ENCODE measurements at regions not wholly inside any gene's neighbourhood (a gene's known extent, or its start where the extent isn't known, plus 50 kb on each side); places are given as distances from the start of the nearest gene placed in this dataset.

DNA sequence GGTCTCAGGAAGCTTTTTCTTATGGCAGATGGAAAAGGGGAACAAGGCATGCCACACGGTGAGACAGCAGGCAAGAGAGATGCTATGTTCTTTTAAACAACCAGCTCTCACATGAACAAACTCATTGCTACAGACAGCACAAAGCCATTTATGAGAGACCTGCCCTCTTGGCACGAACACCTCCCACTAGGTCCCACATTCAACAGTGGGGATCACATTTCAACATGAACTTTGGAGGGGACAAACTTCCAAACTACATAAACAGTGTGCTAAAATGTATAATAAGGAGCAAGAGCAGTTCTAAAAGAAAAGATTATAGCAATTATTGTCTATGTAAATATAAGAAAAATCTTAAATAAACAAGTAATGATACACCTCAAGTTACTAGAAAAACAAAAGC, 391.8 kb upstream of the CPXCR1 start:
- TF ChIP-seq, protein P1, sequence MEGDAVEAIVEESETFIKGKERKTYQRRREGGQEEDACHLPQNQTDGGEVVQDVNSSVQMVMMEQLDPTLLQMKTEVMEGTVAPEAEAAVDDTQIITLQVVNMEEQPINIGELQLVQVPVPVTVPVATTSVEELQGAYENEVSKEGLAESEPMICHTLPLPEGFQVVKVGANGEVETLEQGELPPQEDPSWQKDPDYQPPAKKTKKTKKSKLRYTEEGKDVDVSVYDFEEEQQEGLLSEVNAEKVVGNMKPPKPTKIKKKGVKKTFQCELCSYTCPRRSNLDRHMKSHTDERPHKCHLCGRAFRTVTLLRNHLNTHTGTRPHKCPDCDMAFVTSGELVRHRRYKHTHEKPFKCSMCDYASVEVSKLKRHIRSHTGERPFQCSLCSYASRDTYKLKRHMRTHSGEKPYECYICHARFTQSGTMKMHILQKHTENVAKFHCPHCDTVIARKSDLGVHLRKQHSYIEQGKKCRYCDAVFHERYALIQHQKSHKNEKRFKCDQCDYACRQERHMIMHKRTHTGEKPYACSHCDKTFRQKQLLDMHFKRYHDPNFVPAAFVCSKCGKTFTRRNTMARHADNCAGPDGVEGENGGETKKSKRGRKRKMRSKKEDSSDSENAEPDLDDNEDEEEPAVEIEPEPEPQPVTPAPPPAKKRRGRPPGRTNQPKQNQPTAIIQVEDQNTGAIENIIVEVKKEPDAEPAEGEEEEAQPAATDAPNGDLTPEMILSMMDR (conservative IDR thresholded peaks at IDR 0.05) = no peak
- TF ChIP-seq EZH2 (IDR thresholded peaks at IDR 0.05; ENCODE audit: low read depth) = no peak
